ENCODE measurements at regions not wholly inside any gene's neighbourhood (a gene's known extent, or its start where the extent isn't known, plus 50 kb on each side); places are given as distances from the start of the nearest gene placed in this dataset.
"Not testable (repeated sequence)": the region's sequence is repeated elsewhere in the genome, so short reads cannot be mapped to it uniquely, and the experiment has no call there.

GRCh38 chr7:41463770-41464470 is 239.0 kb downstream of the INHBA start:
- no peak for DNase-seq

- no peak for DNase-seq
Measured at GRCh38 chr7:41459623-41460261, 243.1 kb downstream of the INHBA start.

DNA sequence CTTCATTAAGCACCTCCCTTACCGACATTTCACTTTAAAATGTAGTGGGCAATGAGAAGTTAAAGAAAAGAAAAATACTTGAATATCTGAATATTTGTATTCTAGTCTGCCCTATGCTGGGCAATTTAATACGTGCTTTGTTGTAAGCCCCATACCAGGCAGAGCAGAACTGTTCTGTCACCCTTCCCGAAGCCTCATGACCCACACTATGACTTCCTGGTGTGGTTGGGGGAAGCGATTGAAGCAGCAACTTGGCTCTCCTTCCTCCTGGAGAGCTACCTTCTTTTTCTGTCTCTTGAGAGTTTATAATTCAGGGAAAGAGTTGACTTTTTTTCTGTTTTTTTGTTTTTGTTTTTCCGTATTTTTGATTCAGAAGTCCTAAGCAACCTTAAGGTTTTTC is 243.7 kb downstream of the INHBA start:
- DNase-seq = no peak

DNA sequence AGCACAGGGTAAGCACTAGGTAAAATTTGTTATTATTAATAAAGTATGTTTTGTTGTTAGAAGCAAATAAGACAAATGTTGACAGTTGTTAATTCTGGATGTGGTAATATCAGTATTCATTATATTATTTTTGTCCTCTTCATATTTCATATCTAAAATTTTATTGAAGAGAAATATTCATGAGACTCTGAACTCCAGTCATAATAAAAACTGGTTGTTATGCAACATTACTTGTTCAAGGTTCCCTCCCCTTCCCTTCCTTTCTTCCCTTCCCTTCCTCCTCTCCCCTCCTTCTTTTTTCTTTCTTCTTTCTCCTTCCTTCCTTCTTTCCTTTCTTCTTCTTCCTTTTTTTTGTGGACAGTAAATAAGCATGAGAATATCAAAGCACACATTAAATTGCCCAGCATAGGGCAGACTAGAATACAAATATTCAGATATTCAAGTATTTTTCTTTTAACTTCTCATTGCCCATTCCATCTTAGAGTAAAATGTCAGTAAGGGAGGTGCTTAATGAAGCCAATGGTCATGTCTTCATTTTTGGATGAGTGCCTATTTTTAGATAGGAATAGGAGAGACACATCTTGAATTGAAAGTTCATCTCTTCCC is 245.0 kb downstream of the INHBA start:
- no peak for DNase-seq

- no peak for DNase-seq
Measured at GRCh38 chr7:41451826-41452225, 251.1 kb downstream of the INHBA start.

GRCh38 chr7:41449694-41450093 is 253.2 kb downstream of the INHBA start:
- DNase-seq = no peak

- DNase-seq = no peak
Measured at GRCh38 chr7:41449286-41449685, 253.6 kb downstream of the INHBA start.

- no peak for DNase-seq
Measured at GRCh38 chr7:41448104-41448503, 254.8 kb downstream of the INHBA start.

GRCh38 chr7:41447450-41448042 is 255.3 kb downstream of the INHBA start:
- DNase-seq = no peak

DNA sequence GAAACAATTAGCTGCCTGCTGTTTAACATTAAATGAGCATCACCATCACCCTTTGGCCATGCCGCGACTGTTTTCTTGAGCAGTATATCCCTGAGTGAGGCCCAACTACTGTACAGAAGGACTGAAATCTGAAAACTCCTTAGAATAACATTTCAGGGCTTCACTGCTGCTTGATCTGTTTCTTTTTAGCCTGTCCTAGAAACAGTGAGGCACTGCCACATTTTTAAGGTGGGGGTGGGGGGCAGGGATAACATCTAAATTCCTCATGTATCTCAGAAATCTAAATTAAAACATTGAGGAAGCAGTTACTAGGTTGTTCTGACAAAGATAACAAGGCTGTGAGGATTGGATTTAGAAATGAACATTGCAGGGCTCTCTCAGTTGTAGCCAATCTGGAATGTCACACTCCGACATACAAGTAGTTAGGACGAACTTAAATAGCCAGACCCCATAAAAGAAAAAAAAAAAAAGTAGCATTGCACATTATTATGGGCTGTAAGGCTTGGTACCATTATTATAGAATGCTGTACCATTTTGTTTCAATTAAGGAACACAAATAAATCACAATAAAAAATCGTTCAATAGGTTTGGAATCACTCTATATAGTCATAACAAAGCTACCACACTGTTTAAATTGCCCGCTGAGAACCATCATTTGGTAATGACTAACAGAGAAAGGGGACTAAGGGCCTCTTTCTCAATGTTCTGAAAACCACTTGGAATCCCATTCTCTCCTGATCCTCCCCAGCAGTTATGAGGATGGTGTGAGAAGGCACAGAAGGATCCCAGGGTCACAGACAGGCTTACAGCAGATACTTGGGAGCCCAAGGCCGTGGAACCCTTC is 256.1 kb downstream of the INHBA start:
- DNase-seq = no peak

- no peak for DNase-seq
Measured at GRCh38 chr7:41445946-41446345, 256.9 kb downstream of the INHBA start.

DNA sequence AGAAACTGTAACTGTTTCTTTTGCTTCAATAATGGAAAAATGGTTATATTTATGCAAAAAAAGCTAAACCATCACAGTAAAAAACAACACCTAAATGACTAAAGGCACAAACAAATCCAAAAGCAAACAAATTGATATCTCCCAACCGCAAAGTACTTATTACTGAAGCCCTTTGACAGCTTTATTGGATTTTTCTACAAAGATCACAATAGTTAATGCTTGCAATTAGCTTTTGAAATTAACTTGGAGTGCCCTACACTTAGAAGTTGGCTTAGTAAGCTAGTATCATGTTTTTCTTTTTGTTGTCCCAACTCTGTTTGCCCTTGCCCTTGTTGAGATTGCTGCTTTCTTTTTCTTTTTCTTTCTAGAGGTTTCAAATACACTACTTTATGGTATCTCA is 257.5 kb downstream of the INHBA start:
- DNase-seq = no peak

- no peak for DNase-seq
Measured at GRCh38 chr7:41439515-41439879, 263.4 kb downstream of the INHBA start.

DNA sequence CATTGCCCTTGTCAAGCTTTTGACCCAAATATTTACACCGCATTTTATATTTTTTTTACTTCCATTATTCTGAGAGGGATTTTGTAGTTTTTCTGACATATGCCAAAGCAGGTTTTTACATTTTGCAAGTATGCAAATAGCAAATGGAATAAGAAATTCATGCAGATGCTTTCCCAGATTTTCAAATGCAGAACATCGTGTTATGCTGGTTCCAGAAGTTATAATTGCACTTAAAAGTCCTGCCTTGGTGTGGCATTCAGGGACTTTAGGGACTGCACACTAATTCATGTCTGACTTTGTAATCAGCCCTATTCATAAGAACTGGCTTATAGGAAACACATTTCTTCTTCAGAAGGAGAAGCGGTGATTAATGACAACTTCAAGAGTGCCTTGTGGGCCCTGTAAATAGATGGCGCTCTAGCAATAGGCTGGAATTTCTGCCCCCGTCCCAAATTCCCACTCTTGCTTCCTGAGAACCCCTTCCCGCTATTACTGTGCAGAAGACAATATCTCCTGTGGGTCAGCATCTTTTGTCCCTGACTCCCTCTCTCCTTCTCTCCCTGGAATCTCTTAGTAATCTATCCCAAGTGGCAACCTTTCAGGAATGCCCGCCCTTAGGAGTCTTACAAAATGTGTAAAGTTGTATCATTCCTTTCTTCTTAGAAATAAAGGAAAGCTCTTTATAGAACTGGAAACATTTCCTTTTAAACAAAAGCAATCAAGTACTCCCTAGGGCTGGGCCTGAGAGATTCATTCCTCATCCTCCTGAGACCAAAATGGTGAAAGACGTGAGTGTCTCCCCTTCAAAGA is 264.0 kb downstream of the INHBA start:
- DNase-seq = no peak

GRCh38 chr7:41437257-41438196 is 265.4 kb downstream of the INHBA start:
- DNase-seq = no peak

DNA sequence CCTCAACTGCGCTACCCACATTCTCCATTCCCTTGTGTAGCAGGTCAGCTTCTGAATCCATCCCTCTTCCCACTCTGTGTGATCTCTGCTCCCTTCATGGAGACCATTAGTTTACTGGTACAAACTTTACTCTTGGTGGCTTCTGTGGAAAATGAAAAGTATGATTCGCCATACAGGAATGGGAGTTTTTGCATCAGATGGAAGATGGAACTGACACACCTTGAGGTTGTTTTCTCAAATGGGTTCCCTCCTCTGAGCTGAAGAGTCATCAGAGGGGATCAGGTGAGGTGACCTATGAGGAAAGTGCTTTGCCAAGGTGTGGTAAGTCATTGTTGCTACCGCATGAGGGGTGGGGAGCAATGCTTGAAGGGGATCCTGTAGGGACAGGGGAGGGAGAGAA is 266.8 kb downstream of the INHBA start:
- no peak for DNase-seq

- not testable (repeated sequence) for DNase-seq
Measured at GRCh38 chr7:41435020-41435419, 267.9 kb downstream of the INHBA start.

- no peak for DNase-seq
Measured at GRCh38 chr7:41431671-41432070, 271.2 kb downstream of the INHBA start.

DNA sequence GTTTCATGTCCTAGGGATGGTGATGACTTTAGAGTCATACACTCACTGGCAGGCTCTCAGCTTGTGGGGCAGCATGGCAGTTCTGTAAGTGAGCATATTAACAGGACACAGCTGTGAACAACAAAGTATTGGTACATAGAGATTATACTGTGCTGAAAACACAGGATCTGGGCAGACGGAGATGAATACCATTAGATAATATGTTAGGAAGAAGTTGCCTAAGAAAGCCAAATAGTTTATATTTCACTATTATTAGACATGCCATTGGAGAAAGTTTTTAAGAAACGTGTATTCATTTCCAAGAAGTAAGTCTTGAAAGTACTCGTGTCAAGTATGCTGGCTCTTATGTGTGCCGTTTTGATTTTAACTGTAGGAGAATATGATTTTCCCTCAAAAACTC is 274.5 kb downstream of the INHBA start:
- DNase-seq = no peak

- no peak for DNase-seq
Measured at GRCh38 chr7:41425926-41426325, 277.0 kb downstream of the INHBA start.

GRCh38 chr7:41421056-41421455 is 281.8 kb downstream of the INHBA start:
- no peak for DNase-seq

All from hindlimb muscle (tissue), 1 donor.